Right lobe of liver (tissue), 6 donors: ENCODE measurements at regions not wholly inside any gene's neighbourhood (a gene's known extent, or its start where the extent isn't known, plus 50 kb on each side); places are given as distances from the start of the nearest gene placed in this dataset.

ENCODE experiments used
- ATAC-seq, 4 donors: fragments of 200-7000 bp; cut with Tn5 transposase; one replicate each; pipeline ENCODE4 v1.9.1; 2020; ENCODE audit warnings: mild to moderate bottlenecking in 4 of 4, moderate library complexity in 4 of 4
- DNase-seq, 3 donors: peaks; one replicate each; pipeline ENCODE4 v3.0.0-alpha.2; 2020
- H3K27ac ChIP-seq, 3 donors: fragments of 200-600 bp; one replicate each; pipeline ENCODE4 v1.8.0; 2022
- H3K27me3 ChIP-seq, 2 donors: fragments of 200-600 bp; one replicate each; pipeline ENCODE4 v1.8.0; 2022
- H3K36me3 ChIP-seq, 4 donors: fragments of 200-600 bp; sonication (generic) in 1 of 4; one replicate each; pipeline versions ENCODE4 v1.5.1 to v1.8.0; 2017 to 2022; ENCODE audit warnings: control low read depth in 1 of 4
- H3K4me1 ChIP-seq, 4 donors: fragments of 200-600 bp; sonication (generic) in 1 of 4; one replicate each; pipeline versions ENCODE4 v1.5.1 to v1.8.0; 2017 to 2022; ENCODE audit warnings: control low read depth in 1 of 4
- H3K4me3 ChIP-seq, 3 donors: fragments of 200-600 bp; one replicate each; pipeline ENCODE4 v1.8.0; 2022
- H3K9me3 ChIP-seq, 4 donors: fragments of 200-600 bp; sonication (generic) in 1 of 4; one replicate each; pipeline versions ENCODE4 v1.5.1 to v1.8.0; 2017 to 2022; ENCODE audit warnings: control low read depth in 1 of 4
- CTCF ChIP-seq, 4 donors: fragments of 200-600 bp in 3 of 4; fragments of 450-650 bp in 1 of 4; IDR thresholded peaks; one replicate each; pipeline versions ENCODE4 v1.5.1 to v1.8.0; 2016 to 2022; ENCODE audit warnings: antibody characterized with exemption in 4 of 4, mild to moderate bottlenecking in 2 of 4
- POLR2A ChIP-seq: fragments of 450-650 bp; IDR thresholded peaks from one replicate; pipeline ENCODE4 v1.6.1; 2017; ENCODE audit warnings: antibody characterized with exemption, mild to moderate bottlenecking
- WGBS: methylation state at CpG from one replicate; pipeline ENCODE4 v1.1.6; 2018; ENCODE audit warnings: low coverage, low lambda C conversion rate; ENCODE audit not compliant: insufficient coverage; ENCODE audit errors: missing lambda C conversion rate; 5-methylcytosine and 5-hydroxymethylcytosine counted together
- intact Hi-C, 2 donors: fragments of 100-400 bp; cut with DNase I; formaldehyde crosslinking; loops; one replicate each; pipeline versions ENCODE4 v1.11.2 to v1.14.1; 2022
- donor health status: DM: no; HTN: yes; CAD: no.
- donor health status: DM: no; HTN: no; CAD: no.
- donor health status: DM: no; HTN: no; CAD: no.
- donor health status: DM: no; HTN: yes; CAD: no.
- donor health status: DM: no; HTN: yes; CAD: no.

- no peak overlapping the region for H3K4me3 ChIP-seq
- H3K9me3 ChIP-seq, result no peaks in the 10 kb centered on the region
- H3K4me1 ChIP-seq, result no peaks in the 10 kb centered on the region
- TF ChIP-seq POLR2A (no peak), CTCF (IDR thresholded peaks at IDR 0.05) (no peak)
- H3K36me3 ChIP-seq, result no peaks in the 10 kb centered on the region
- 55% methylated on average over 2 of the region's 7 CpGs for WGBS
- intact Hi-C loops, result no loop called here
- H3K27me3 ChIP-seq, result no peaks in the 10 kb centered on the region
- ATAC-seq (no peak), DNase-seq (no peak)
- no peak overlapping the region for H3K27ac ChIP-seq
Measured at GRCh38 chr13:29948244-29948643, 97.8 kb upstream of the UBL3 start.

GRCh38 chr13:29947839-29948238 lies 97.4 kb upstream of the UBL3 start:
- no peak for DNase-seq
- WGBS, result 96% methylated on average over 6 of the region's 11 CpGs
- H3K9me3 ChIP-seq, result no peaks in the 10 kb centered on the region
- no peaks in the 10 kb centered on the region for H3K36me3 ChIP-seq
- no peaks in the 10 kb centered on the region for H3K27me3 ChIP-seq
- H3K4me3 ChIP-seq, result no peak overlapping the region
- no peaks in the 10 kb centered on the region for H3K4me1 ChIP-seq
- no peak for ATAC-seq
- intact Hi-C loops, result no loop called here
- H3K27ac ChIP-seq, result no peak overlapping the region
- TF ChIP-seq CTCF (IDR thresholded peaks at IDR 0.05), result no peak
- TF ChIP-seq POLR2A, result no peak

- Histone ChIP-seq H3K4me3 (no peak overlapping the region), H3K4me1 (no peaks in the 10 kb centered on the region), H3K36me3 (no peaks in the 10 kb centered on the region), H3K27ac (no peak overlapping the region), H3K9me3 (no peaks in the 10 kb centered on the region), H3K27me3 (no peaks in the 10 kb centered on the region)
- WGBS, result 52% methylated on average over 2 of the region's 6 CpGs
- TF ChIP-seq CTCF (IDR thresholded peaks at IDR 0.05) (no peak), POLR2A (no peak)
- ATAC-seq, result no peak
- intact Hi-C loops, result no loop called here
- DNase-seq, result no peak
Measured at GRCh38 chr13:29946093-29946492, 95.7 kb upstream of the UBL3 start.

GRCh38 chr13:29943686-29944085 lies 93.3 kb upstream of the UBL3 start:
- ATAC-seq, result no peak
- intact Hi-C loops, result no loop called here
- WGBS, result 75% methylated on average over 8 of the region's 8 CpGs

More at GRCh38 chr13:29943686-29944085, 93.3 kb upstream of the UBL3 start:
- Histone ChIP-seq H3K27me3 (no peaks in the 10 kb centered on the region), H3K36me3 (no peaks in the 10 kb centered on the region), H3K4me1 (no peaks in the 10 kb centered on the region), H3K27ac (no peak overlapping the region), H3K4me3 (no peak overlapping the region), H3K9me3 (no peaks in the 10 kb centered on the region)
- TF ChIP-seq CTCF (IDR thresholded peaks at IDR 0.05), result no peak
- no peak for TF ChIP-seq POLR2A
- DNase-seq, result no peak
